ENCODE measurements at regions not wholly inside any gene's neighbourhood (a gene's known extent, or its start where the extent isn't known, plus 50 kb on each side); places are given as distances from the start of the nearest gene placed in this dataset.
"Not testable (repeated sequence)": the region's sequence is repeated elsewhere in the genome, so short reads cannot be mapped to it uniquely, and the experiment has no call there.

DNA sequence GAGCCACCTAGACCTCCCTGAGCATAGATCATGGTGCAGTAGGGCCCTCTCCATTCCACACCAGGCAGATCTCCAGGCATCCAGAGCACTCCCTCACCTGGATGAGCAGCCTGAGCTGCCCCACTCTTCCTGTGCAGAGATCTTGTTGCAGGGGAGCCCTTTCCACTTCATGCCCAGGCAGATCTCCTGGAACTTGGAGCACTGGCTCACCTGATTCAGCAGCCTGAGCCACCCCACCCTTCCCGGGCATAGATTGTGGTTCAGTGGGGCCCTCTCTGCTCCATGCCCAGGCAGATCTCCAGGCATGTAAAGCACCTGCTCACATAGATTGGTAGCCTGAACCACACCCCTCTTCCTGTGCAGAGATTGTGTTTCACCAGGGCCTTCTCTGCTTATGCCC is 78.0 kb downstream of the SEC16B start:
- DNase-seq (ENCODE audit: low spot score) = no peak
- intact Hi-C loops (cut with DNase I) = no loop called here

DNA sequence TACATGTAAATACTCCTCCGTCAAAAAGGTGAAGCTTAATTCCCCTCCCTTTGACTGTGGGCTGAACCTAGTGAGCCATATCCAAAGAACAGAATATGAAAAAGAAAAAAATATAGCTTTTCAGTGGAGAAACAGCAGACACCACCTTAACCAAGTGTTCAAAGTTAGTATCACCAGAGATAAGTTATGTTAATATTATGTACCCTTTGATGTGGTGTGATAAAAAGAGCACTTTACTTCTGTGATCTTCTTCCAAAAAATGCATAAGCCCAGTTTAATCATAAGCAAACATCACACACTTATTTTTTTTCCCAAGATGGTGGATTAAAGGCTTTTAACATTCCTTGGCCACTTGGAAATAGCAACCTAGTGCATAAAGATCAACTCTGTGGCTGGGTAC is 79.4 kb downstream of the SEC16B start:
- DNase-seq (ENCODE audit: low spot score) = no peak
- intact Hi-C loops (cut with DNase I) = no loop called here

DNA sequence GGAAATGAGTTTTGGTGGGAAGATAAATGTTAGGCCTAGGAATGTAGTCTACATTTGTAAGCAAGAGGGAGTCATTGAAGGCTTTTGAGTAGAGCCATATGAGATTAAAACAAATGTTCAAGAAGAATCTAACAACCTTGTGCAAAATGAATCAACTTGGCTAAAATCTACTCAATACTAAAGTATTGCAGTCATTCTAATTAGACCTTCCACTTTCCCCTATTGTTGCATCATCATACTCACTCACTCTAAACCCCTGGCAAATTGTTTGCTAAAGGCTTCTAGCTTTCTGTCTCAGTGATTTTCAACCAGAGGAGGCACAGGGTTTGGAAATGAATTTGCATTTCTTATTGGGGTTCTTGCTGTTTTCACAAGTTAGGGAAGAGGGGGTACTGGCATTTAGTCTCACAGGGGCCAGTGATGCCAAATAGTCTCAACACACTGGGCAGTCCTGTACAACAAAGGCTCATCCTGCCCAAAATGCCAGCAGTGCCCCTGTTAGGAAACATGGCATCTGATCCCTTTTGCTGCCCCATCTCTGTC is 85.3 kb downstream of the SEC16B start:
- DNase-seq (ENCODE audit: low spot score) = no peak
- intact Hi-C loops (cut with DNase I) = no loop called here

DNA sequence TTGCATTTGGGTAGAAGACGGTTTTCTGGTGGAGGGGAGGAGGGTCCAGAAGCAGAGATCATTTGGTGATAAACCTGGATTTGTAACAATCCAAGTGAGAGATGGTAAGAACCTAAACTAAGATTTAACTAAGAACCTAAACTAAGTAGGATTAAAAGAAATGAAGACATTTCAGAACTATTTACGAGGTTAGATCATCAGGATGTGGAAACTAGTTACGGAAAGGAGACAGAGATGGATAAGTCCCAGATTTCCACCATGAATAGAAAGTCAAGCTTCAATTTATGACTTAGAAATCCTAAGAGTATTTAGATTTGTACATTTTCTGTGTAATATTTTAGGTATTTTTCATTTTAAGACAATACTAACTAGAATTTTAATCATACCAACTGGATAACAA is 86.3 kb downstream of the SEC16B start:
- intact Hi-C loops (cut with DNase I) = no loop called here
- DNase-seq (ENCODE audit: low spot score) = no peak

DNA sequence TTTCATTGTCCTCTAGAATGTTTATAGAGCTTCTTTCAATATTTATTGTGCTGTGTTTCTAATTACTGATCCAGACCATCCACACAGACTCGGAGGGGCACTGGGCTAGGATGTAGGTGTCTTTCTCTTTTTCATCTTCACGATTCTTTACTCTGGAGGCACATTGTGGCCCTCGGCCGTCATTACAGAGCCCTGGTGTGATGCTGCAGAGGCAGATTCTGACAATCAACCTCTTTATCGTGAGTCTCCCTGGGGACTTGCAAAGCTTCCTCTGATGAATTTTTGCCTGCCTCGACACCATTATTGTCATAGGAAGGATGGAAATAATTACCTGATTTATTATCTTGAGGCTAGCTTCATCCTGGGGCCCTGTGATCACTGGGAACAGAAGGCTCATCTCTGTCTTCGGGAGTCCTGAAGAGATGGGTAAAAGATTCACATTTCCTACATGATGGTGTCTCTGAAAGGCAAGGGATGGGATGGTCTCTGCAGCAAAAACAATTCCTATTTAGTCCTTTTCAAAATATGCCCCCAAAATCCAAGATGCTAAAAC is 89.4 kb downstream of the SEC16B start:
- intact Hi-C loops (cut with DNase I) = no loop called here
- DNase-seq (ENCODE audit: low spot score) = no peak

DNA sequence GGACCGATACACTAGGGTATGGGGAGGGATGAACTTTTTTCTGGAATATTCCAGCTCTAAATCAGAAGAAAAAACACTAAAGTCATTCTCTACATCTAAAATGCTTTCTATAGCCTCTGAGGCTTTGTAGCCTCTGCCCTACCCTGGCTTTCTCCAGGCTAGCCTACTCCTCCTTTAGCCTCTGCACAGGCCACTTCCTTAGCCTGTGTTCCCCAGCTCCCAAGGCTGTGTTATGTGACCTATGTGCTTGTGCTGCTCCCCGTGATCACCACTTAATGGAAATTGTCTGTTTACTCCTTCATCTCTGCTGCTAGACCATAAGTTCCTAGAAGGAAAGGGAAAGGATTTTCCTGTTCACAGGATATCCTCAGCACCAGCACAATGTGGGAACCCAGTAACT is 92.8 kb downstream of the SEC16B start:
- DNase-seq (ENCODE audit: low spot score) = no peak
- intact Hi-C loops (cut with DNase I) = no loop called here

DNA sequence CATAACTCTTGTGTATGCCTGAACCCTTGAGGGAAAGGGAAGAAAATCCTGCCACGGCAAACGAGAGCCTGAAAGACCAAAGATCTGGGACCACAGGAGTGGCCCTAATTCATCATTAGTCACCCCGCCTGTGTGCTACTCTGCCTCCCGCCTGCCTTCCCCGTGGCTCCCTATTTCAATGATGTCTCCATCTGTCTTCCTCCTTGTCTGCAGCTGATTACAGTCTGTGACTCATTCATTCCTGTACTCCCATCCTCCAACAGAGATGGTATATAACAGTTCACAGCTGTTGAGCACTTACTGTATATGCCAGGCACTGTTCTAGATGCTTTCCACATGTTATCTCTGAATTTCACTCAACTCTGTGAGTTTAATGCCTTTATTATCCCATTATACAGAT is 96.6 kb downstream of the SEC16B start:
- DNase-seq (ENCODE audit: low spot score) = no peak
- intact Hi-C loops (cut with DNase I) = no loop called here

DNA sequence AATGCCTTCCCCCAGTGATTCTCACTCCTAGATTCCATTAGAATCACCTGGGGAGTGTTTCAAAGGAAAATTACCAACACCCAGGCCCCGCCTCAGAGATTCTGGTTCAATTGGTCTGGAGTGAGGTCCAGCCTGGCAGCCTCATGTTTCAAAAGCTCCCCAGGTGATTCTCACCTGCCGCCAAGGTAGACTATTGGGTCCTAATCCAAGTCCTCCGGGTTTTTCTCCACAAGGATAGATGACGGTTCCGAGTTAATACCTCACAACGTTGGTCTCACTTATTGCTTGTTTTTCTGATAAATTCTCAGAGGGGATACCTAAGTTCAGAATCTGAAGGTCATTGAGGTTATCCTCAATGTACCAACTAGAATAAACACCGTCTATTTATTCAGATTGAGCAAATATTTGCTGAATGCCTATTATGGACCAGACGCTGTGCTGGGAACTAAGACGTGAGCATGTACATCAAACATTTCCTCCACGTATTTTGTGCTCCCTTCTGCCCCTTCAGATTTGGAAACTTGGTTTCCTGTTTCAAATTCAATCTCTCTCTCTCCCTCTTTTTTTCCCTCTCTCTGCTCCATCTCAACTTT is 97.5 kb downstream of the SEC16B start:
- DNase-seq (ENCODE audit: low spot score) = no peak
- intact Hi-C loops (cut with DNase I) = no loop called here

DNA sequence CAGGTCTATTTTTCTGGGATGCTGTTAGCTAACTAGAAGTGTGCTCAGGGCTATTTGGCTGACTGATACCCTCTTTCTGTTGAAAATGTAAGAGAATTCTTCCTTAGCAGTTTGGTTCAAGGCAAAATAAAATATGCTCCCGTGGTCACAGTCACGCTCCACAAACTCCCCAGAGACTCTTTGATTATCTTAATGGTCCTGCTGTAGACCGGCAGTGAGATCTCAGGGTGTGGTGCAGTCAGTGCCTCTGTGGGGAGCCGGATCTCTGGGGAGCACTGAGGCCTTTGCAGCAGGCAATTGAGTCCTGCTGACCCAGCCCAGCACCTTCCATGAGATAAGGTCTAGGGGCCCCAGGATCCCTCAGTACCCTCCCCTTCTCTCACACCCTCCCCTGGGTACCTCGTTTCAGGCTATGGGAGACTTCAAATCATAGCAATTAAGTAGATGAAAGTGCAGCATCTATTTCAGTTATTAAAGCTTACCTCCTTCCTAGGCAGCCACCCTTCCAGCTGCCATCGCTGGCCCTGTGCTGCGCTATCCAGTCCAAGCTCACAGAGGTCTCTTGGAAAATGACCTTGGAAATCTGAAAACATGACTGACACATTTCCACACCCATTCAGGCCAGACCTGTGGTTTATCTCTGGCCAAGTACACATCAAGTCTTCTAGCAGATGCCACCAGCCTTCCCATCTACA is 98.1 kb downstream of the SEC16B start:
- DNase-seq (ENCODE audit: low spot score) = no peak
- intact Hi-C loops (cut with DNase I) = no loop called here

DNA sequence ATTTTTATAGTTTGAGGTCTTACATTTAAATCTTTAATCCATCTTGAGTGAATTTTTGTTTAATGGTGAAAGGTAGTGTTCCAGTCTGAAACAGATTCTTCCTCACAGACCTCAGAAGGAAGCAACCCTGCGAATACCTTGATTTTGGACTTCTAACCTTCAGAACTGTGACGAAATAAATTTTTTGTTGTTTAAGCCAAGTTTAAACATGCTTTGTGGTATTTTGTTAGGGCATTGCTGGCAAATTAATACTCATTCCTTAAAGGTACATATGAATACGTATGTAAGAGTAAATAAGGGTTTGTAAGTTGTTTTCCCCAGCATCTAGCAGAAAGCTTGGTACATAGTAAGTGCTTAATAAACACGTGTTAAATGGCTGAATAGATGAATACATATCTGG is 100.3 kb downstream of the SEC16B start:
- intact Hi-C loops (cut with DNase I) = no loop called here
- no peak for DNase-seq (ENCODE audit: low spot score)

DNA sequence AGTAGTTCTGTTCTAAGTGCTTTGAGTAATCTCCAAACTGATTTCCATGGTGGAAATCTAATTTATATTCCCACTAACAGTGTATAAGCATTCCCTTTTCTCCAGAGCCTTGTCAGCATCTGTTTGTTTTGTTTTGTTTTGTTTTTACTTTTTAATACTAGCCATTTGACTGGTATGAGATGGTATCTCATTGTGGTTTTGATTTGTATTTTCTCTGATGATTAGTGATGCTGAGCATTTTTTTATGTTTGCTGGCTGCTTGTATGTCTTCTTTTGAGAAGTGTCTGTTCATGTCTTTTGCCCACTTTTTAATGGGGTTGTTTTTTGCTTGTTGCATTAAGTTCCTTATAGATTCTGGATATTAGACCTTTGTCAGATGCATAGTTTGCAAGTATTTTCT is 100.8 kb downstream of the SEC16B start:
- intact Hi-C loops (cut with DNase I); DNase-seq (ENCODE audit: low spot score): not testable (repeated sequence)

DNA sequence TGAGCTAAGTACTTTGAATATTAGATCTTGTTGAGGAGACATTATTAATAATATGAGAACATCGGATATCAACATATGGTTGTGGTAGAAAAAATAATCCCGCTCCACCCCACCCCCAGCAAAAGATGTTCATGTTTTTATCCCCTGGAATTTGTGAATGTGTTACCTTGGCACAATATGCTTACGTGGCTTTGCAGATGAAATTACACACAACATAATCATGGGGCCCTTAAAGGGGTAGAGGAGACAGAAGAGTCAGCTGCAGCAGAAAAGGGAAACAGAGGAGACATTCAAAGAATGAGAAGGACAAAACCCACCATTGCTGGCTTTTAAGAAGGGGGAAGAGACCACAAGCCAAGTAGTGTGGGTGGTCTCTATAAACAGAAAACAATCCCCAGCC is 104.1 kb downstream of the SEC16B start:
- intact Hi-C loops (cut with DNase I) = no loop called here
- no peak for DNase-seq (ENCODE audit: low spot score)

DNA sequence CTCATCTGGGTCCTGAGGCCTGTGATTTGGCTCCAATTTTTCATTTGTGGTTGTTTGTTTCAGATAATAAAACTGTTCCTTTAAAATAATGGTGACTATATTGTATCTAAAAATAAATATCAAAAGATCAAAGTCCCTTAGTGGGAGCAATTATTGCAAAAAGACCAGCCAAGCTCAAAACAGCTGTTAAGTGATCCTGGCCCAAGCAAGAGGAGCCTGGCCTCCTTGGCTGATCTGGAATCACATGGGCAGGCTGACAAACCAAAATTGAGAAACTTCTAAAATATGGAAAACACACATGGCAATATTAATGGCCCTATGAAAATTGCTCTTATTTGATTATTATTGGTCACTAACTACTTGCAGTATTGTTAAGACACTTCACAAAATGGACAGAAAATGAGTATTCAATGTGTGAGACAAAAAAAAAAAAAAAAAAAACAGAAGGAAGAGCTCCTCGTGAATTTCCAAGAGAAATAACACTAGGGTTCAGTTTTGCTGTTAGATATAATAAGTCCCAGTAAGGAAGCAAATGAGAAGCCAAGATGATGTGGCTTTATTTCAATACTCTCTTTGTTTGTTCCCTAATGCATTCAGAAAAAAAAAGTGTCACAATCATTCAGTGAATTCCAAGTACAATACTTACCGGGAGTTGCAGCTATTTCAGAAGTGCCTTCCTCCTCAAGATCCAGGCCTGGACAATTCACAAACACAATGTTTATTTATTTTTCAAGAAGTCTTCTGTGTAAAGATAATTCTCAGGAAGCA is 105.1 kb downstream of the SEC16B start:
- intact Hi-C loops (cut with DNase I) = no loop called here
- no peak for DNase-seq (ENCODE audit: low spot score)

DNA sequence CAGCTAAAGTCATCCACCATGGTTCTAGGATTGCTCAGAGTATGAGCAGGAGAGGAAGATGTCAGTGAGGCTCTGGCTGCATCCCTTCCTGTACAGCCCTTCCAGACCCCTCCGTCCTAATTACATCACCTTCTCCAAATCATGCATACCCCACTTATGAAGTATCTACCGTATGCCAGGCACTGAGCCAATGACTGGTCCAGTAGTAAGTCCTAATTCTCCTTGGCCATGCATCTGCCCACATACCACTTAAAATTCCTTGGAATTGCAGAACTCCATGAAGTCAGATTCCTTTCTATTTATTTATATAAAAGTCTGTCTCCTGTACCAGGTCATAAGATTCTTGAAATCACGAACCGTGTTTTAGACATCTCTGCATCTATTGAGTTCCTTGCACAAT is 106.1 kb downstream of the SEC16B start:
- intact Hi-C loops (cut with DNase I) = no loop called here
- no peak for DNase-seq (ENCODE audit: low spot score)

DNA sequence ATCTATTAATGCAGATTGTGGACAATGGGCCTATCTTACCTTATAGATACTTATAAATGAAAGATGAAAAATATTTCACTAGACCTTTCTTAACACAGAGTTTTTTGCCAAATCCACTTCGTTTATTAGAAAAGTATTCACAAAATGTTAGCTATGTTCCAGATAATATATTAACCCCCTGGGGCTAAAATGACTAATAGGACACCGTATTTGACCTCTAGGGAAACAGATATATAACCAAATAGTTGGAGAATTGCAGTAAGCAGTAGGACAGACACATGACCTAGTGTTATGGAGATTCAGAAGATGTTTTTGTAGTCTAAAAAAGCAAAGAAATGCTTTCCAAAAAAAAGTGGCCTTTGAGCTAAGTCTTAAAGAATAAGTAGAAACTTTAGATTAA is 106.9 kb downstream of the SEC16B start:
- no peak for DNase-seq (ENCODE audit: low spot score)
- intact Hi-C loops (cut with DNase I) = no loop called here

DNA sequence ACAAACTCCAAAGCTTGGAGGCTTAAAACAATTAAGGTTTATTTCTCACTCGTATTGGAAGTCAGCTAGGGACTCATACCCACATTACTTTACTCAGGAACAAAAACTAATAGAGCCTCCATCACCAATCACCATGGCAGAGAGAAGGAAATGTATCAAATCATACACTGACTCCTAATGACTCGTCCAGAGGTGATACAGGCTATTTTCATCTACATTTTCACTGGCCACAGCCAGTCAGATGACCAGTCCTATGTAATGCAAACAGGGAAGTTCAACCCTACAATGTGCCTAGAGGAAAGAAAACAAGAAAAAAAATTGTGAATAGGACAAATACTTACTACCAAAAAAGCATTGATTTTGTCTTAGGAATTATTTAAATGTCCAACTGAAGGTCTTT is 110.3 kb downstream of the SEC16B start:
- DNase-seq (ENCODE audit: low spot score) = no peak
- intact Hi-C loops (cut with DNase I) = no loop called here

DNA sequence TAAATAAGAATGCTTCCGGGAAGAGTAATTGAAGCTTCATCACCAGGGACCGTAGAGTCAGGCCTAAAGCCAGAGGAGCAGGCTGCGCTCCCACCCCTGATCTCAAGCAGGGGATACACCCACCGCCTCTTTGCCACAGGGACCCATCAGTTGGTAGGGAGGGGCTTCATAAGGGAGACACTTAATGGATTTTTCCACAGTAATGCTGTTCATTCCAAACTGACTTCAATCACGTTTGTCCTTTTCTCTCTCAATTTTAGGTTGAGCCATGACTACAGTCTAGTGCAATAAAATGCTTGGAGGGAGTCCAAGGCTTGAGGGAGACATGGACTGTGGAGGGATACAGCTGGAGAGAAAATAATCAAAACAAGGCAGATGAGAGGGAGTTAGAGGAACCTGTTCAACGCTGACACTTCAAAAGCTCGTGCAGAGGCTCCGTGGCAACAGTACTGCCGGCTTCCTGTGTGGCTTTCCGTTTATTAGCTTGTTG is 111.5 kb downstream of the SEC16B start:
- DNase-seq (ENCODE audit: low spot score) = no peak
- intact Hi-C loops (cut with DNase I) = no loop called here

DNA sequence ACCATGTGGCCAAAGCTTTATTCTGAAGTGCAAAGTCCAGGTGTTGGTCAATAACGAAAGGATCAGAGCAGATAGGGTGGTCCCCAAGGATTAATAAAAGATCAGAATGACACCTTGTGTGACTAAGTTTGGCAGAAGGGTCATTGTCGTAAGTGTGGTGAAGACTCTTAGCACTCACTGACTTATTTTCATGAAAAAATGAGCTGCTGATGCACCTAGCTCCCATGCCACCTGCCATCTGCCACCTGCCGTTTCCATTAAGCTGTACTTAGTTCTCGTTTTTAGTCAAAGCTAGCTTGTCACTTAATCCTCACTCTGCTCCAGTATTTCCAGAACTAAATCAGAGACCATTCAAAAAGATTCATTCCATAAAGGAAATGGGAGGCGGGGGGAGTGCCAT is 112.6 kb downstream of the SEC16B start:
- no peak for DNase-seq (ENCODE audit: low spot score)
- intact Hi-C loops (cut with DNase I) = no loop called here

DNA sequence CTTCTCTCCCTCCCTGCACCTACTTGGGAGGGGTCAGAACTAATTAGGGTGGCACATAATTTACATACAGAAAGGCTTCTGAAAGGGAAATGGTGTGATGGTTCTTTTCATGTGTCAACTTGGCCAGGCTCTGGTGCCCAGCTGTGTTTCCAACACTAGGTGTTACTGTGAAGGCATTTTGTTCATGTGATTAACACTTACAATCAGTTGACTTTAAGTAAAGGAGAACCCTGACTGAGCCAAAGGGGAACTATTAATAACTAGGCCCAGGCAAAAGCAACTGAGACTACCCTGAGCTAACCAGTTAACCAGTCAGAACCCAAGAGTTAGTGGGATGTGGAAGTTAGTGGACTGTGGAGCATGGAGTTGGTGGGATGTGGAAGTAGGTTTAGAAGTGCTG is 114.9 kb downstream of the SEC16B start:
- DNase-seq (ENCODE audit: low spot score) = no peak
- intact Hi-C loops (cut with DNase I) = no loop called here

DNA sequence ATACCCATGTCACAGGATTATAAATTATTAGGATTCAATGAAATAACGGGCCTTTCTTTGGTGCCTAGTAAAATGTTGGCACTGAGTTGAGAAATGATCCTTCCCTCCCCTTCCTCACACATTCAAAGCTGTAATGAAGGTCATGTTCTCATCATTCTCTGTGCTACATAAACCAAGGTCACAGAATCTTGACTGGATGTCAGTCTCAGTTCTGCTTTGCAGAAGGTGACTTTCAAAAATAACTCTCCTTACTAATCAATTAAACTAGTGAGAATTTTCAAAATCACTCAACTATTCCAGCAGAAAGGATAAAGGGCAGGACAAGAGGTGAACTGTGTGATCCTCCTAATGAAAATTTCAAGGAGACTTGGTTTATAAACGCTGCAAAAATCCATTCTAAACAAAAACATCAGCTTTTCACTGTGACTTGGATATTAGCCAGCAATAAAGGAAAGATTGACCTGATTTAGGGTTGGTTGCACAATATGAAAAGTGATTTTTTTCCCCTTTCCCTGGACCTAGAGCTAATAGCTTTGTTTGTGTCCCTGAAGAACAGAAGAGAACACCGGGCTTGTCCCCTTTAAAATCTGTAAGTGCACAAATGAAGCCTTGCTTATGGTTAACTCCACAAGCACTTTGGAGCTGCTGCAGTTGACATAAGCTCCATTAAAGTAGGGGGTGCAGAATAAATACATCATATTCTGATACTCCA is 120.1 kb downstream of the SEC16B start:
- intact Hi-C loops (cut with DNase I) = no loop called here
- DNase-seq (ENCODE audit: low spot score) = no peak
